DMS 273 treated with DMSO at 0.1 percent for 48 hours (cell line): ENCODE measurements at regions not wholly inside any gene's neighbourhood (a gene's known extent, or its start where the extent isn't known, plus 50 kb on each side); places are given as distances from the start of the nearest gene placed in this dataset.

ENCODE experiments used
- DNase-seq: peaks from one replicate; lab custom pipeline; 2025; lab: John Stamatoyannopoulos, UW

DNA sequence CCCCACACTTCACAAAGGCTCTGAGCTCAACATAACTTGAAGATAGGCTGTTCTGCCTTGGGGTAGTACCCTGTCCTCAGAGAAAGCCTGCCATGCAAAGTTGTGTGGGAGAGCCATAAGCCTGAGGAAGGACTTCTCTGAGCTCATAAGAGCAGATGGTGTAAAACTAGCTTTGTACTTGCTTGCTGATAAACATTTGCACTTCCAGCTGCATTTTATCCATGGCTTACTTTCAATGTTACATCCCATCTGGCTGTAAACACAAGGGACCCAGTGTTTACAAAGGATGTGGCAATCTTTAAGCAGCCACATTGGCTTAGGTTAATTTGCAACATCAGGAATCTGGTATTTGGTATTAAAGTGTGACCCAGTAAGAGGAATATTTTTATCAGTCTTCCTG lies 258.1 kb downstream of the IPO8 start:
- peak; percentile 92 for DNase-seq

GRCh38 chr12:30437044-30437443 lies 258.6 kb downstream of the IPO8 start:
- no peak for DNase-seq

DNA sequence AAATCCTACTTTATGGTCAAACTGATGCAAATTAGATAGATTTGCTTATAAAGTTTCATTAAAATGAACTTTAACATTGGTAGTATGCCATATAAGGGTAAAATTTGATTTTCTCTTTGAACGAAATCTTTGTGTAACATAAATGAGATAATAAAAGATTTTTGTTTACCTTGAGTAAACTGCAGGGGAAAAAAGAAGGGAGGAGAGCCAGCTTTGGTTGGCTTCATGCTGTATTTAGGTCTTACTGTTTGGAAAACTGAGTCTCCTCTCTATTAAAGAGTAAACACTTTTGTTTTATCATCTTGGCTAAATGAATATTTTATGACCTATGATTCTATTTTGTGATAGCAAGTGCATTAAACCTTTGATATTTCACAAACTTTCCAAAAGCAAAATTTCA lies 267.6 kb downstream of the IPO8 start:
- DNase-seq, result no peak

GRCh38 chr12:30427555-30427954 lies 268.1 kb downstream of the IPO8 start:
- DNase-seq, result no peak

GRCh38 chr12:30425445-30425844 lies 270.2 kb downstream of the IPO8 start:
- DNase-seq, result no peak

DNA sequence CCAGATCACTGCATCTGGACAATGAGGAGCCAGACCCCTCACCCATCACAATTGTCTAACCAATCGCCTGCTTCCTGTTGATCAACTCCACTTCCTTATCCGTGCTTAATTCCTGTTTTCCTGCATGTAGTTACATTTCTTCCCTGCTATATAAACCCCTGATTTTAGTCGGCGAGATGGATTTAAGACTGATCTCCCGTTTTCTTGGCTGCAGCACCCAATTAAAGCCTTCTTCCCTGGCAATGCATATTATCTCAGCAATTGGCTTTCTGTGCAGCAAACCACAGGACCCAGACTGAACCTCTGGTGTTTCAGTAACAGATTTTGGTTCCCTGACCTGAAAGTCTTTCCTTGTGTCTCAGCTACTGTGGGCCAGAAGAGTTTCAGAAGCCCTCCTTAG lies 272.3 kb downstream of the IPO8 start:
- DNase-seq, result no peak

- DNase-seq, result no peak
Measured at GRCh38 chr12:30422844-30423243, 272.8 kb downstream of the IPO8 start.

GRCh38 chr12:30420561-30420960 lies 275.1 kb downstream of the IPO8 start:
- no peak for DNase-seq

GRCh38 chr12:30417697-30418231 lies 277.9 kb downstream of the IPO8 start:
- DNase-seq, result no peak

GRCh38 chr12:30416631-30417030 lies 279.0 kb downstream of the IPO8 start:
- no peak for DNase-seq

DNA sequence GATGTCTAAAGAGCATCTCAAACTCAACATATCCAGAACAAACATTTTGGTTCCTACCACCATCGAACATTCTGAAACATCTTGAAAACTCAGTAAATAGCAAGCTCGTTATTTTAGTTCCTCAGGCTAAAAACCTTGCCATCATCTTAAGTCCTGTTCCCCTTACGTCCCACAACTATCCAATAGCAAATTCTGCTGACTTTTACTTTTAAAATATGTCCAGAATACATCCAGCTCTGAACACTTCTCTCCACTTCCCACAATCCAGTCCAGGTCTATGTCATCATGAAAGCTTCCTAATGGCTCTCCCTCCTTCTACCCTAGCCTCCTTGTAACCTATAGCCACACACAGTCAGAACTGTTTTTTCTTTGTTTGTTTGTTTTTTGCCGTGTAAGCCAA lies 279.9 kb downstream of the IPO8 start:
- DNase-seq, result no peak

DNA sequence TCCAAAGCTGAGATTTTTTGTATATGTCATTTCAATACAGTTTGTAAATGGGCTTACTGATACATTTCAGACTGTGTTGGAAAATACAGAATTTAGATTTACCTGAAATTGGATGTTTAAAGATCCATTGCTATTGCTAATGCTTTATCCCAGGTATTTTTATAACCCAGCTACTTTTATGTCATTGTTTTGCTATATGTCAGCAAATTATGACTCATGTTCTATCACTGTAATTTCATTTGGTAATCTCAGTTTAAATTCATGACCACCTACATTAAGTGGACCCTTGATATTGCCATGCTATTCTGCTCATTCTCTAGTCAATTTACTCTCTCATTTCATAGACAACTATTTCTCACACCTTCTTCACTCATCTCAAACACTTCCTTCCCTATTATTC lies 281.2 kb downstream of the IPO8 start:
- no peak for DNase-seq

GRCh38 chr12:30400349-30400748 lies 295.3 kb downstream of the IPO8 start:
- DNase-seq, result no peak

GRCh38 chr12:30399859-30400258 lies 295.8 kb downstream of the IPO8 start:
- no peak for DNase-seq

DNA sequence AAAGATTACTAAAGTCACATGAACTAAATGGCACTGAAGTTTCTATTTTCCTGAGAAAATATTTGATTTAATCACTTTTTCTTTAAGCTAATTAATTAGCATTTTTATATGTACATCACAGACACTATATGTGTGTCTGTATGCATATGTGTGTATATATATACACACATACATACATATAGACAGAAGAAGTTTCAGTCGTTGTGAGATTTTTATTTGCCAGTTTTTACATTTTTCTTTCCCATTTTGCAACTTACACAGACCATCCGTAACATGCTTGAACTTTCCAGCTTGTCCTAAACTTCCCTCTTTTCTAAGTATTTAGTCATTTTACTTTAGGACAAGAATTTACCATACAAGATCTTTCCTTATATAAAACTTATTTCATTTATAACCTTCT lies 299.1 kb downstream of the IPO8 start:
- no peak for DNase-seq

GRCh38 chr12:30395190-30395589 lies 300.5 kb downstream of the IPO8 start:
- DNase-seq, result no peak

GRCh38 chr12:30391766-30392366 lies 303.8 kb downstream of the IPO8 start:
- no peak for DNase-seq

DNA sequence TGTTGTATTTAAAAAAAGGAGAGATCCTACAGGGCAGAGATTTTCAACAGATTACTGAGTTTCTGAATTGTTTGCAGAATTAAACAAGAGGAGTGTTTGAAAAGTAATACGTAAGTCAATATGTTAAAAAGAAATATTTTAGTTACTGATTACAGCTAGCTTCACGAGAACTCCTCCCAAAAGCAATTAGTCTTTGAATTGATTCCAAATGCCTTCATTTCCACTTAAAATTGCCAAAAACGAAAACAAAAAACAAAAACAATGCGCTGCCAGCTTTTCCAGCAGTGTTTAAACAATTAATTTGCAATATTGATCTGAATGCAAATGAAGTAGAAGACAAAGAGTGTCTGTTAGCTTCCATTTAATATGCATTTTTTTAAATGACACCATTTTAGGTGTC lies 310.0 kb downstream of the IPO8 start:
- DNase-seq, result no peak

GRCh38 chr12:30384976-30385375 lies 310.7 kb downstream of the IPO8 start:
- no peak for DNase-seq

GRCh38 chr12:30378307-30378706 lies 317.4 kb downstream of the IPO8 start:
- no peak for DNase-seq

DNA sequence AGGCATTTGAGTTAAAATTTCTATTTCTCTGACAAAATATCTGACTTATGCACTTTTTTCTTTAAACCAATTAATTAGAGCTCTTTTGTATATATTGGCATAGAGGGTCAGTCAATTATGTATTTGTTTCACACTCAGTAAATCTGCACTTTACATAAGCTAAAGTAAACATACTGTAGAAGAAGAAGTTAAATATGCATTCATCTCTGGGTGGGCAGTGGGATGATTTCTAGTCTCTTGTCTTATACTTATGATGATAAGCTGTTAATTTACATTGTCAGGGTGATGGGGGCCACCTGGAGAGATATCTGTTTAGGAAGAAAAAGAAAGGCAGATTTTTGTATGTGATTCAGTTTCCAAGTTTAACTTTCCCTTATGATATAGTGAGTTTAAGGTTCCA lies 330.8 kb downstream of the IPO8 start:
- no peak for DNase-seq

DNA sequence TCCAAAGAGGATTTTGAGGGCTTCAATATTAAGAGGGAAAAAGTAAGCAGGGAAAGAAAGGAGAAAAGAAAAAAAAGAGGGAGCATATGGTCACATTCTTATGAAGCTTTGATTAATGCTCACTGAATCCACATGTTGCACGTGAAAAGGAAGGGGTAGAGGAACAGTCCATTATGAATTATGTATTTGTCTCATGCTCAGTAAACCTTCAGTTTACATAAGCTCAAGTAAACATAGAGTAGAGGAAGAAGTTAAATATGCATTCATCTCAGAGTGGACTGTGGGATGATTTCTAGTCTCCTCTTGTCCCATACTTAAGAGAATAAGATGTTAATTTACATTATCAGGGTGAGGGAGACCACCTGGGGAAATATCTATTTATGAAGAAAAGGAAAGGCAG lies 334.5 kb downstream of the IPO8 start:
- no peak for DNase-seq

- DNase-seq, result no peak
Measured at GRCh38 chr12:30358671-30359070, 337.0 kb downstream of the IPO8 start.

DNA sequence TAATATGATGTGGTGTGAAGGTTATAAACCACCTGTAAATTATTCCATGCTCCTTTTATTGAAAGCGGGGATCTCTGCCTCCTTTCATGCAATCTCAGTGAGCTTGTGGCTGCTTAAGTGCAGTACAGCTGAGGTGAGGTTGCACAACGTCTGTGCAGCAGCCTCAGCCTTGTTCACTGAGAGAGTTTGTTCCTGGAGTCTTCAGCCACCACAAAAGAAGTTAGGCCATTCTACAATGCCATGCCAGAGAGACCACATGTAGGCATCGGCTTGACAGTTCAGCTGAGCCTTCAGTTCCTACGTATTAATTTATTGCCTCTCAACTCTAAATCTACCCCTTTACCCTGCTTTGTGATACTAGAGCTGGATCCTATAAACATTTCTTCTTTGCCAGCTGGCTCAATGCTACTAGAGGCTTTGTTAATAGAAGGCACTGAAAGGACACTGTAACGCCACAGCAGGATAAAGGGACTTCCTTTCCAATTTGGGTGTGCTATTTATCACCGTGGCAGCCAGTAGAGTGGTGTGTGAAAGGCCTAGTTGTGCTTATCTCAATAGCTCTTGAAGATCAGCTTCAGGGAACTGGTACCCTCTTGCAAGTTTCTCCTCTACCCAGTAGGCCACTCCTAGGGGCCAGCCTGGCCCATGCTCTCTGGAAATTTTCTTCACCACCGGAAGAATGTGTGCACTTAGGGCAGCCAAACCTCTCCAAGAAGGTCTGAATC lies 337.7 kb downstream of the IPO8 start:
- no peak for DNase-seq
